Caki2 (cell line): ENCODE measurements at regions not wholly inside any gene's neighbourhood (a gene's known extent, or its start where the extent isn't known, plus 50 kb on each side); places are given as distances from the start of the nearest gene placed in this dataset.
"Not testable (repeated sequence)": the region's sequence is repeated elsewhere in the genome, so short reads cannot be mapped to it uniquely, and the experiment has no call there.

ENCODE experiments used
- DNase-seq: peaks from one replicate; pipeline ENCODE4 v3.0.0-alpha.2; 2015; ENCODE audit warnings: low read depth
- in situ Hi-C: cut with HindIII; loops from 2 replicates; pipeline ENCODE4 v1.10.0; 2016; ENCODE audit warnings: low sequenced_read_pairs, low pct_unique_long_range_greater_than_20kb, mixed read lengths

DNA sequence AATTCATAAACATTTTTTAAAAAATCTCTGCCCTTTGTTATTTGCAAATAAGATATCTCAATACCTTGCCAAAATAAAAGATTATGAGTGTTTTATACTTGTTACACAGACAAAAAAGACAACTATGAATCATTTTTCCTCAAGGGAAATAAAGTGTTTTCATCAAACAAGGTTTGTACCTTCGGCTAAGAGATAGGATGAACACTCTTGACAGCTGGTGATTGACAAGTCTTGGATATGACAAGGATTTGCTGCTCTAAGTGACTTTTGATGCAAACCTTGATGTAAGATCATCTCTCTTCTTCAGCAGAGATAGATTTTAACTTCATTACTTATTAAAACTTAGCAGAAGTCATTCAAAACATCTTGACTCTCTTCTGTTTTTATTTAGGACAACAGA is 514.3 kb upstream of the IRAK1BP1 start:
- DNase-seq, result no peak
- in situ Hi-C loops, result no loop called here

DNA sequence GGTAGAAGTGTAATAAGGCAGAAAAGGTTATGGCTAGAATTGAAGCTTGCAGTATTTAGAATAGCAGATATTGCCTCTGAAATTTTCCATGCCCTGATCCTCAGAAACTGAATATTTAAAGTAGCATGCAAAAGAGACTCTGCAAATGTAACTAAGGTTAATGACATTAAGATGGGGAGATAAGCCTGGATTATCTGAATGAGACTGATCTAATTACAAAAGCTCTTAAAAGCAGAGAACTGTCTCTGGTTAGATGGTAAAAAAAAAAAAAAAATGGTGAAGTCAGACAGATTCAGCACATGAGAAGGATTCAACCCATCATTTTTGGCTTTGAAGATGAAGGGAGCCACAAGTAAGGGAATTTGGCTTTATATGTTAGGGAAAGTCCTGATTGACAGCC is 503.7 kb upstream of the IRAK1BP1 start:
- in situ Hi-C loops, result no loop called here
- no peak for DNase-seq

DNA sequence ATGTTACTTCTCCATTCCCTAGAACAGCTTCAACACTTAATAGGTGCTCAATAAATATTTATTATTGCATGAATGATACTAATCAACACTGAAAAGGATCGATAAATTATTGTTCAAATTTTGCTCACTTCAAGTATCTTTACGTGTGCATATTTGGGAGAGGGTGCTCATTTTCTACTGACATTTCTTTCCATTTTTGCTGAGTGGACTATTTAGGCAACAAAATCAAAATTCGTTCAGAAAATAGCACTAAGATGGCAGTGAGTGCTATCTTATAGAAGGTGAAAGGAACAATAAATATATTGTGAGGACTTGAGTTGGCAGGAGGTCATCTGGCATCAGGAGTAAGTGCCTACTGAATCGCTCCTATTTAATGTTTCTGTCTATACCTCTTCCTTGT is 501.9 kb upstream of the IRAK1BP1 start:
- in situ Hi-C loops, result no loop called here

DNA sequence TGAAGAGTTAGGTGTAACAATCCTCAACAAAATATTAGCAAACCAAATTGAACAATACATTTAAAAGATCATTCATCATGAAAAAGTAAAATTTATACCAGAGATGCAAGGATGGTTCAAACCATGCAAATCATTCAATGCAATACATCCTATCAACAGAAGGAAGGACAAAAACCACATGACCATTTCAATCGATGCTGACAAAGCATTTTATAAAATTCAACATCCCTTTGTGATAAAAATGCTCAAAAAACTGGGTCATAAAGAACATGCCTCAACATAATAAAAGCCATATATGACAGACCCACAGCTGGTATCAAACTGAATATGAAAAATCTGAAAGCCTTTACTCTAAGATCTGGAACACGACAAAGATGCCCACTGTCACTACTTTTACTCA is 490.3 kb upstream of the IRAK1BP1 start:
- no peak for DNase-seq
- in situ Hi-C loops, result no loop called here

More for the DNA sequence above, 501.9 kb upstream of the IRAK1BP1 start:
- no peak for DNase-seq

DNA sequence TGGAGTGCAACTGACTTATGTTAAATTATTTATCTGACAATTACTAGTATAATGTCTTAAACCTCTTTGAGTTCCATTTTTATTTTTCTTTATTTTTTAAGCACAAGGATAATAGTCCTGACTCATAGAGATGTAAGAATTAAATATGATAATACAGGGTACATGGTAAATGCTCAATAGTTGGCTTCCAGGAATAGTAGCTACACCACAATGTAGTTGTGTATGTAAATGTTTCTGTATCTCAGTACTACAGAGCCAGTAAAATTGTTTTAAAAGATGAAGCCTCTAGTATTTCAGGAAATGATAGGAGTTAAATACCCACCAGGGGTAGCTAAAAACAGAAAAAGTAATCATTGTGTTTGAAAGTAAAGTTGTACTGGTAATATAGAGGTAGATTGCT is 487.4 kb upstream of the IRAK1BP1 start:
- DNase-seq, result no peak
- in situ Hi-C loops, result no loop called here

DNA sequence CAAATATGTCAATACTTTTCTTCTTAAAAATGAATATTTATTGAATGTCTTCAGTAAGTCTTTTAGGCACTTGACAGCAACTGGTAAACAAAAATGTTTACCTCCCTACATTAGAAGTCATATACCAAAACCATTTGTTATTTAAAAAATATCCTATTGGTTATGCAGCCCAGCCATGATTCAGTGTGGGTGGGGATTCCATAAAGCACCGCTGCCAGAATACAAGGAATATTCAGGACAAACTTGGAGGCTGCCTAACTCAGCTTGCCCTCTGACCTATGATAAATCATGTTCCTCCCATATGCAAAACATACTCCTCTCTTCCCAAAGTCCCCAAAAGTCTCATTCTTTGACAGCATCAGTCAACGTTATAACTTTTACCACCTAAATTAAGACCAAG is 486.8 kb upstream of the IRAK1BP1 start:
- no peak for DNase-seq
- in situ Hi-C loops, result no loop called here

DNA sequence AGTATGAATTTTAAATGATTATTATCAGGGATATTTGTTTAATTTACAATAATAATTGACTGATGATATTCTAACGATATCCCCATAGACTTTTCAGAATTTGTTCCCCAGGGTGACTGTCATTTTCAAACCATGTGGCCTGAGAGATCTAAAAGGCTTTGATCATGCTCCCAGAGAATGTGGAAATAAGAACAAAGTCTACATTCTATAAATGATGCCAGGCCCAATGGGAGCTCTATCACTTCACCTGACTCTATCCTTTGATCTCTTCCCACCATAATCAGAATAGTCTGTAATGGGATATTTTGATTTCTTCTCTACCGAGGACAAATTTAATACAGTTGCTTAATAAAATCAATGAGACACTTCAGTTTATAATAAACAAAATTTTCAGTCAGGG is 483.4 kb upstream of the IRAK1BP1 start:
- no peak for DNase-seq
- in situ Hi-C loops, result no loop called here

DNA sequence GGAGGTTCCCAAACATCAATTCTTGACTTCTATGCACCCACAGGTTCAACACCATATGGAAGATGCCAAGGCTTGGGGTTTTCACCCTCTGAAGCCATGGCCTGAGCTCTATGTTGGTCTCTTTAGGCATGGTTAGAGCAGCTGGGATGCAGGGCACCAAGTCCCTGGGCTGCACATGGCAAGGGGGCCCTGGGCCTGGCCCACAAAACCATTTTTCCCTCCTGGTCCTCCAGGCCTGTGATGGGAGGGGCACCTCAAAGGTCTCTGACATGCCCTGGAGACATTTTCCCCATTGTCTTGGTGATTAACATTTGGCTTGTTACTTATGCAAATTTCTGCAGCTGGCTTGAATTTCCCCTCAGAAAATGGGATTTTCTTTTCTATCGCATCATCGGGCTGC is 480.5 kb upstream of the IRAK1BP1 start:
- in situ Hi-C loops, DNase-seq: not testable (repeated sequence)

DNA sequence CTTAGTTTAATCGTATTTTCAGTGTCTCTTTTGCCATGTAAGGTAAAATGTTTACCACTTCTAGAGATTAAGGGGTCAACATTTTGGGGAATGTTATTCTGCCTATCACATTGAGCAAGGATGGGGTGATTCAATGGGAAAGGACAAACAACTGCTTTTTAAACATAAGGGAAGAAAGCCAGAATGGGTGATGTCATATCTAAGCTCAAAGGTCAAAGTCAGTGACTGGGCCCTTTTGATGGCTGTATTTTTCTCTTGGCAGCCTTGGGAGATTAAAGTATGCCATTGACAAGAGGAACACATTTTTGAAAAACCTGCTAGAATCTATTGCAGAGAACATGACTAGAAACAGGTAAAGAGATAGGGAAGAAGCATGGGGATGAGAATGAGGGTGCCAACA is 477.3 kb upstream of the IRAK1BP1 start:
- DNase-seq, result no peak
- in situ Hi-C loops, result no loop called here

DNA sequence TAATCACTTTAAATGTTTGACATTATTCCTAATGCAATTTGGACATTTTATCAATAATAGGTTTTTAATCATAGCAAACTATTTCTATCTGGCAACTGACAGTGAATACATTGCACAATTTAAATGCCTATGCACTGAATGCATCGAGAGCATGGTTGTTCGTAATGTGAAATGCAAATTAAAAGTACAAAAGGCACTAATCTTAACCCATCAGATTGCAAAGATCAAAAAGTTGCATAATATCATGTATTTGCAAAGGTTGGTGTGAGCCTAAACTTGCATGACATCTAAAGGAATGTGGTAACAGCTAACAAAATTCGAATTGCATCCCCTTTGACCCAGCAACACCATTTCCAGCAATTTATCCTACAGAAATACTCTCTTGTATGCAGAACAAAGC is 469.9 kb upstream of the IRAK1BP1 start:
- in situ Hi-C loops, result no loop called here
- DNase-seq, result no peak

DNA sequence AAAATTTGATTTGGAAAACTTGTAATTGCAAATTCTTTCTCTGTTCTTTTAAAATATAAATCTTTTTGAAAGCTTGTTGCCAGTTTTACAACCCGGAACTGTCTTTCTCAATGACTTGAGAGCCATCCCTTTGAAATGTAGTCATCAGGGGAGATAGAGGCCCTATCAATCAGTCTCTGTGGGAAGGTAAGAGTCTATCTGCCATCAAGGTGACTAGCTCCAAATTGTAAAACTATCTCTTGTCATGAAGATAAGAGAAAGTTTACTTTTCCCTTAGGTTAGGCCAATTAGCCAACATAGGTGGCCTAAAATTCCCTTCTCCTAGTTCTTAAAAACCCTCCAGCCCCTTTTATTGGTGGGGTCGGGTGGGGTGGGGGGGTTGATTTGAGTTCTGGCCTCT is 469.1 kb upstream of the IRAK1BP1 start:
- in situ Hi-C loops, result no loop called here
- DNase-seq, result no peak

DNA sequence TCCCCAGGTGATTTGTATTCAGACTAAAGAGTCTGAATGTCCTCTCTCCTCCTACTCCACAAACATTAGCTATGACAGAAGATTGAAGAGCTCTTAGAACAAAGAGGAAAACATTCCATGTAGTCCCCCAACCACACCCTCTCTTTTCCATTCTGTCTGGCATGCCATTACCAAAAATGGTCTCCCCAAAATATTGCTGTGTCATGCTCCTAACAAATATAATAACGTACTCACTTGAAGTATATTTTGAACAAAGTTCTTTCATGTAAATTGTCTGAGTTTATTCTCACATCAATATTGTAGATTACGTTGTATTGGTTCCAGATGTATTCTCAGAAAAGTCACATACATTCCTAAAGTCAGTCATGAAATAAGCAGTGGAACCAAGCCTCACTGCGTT is 467.3 kb upstream of the IRAK1BP1 start:
- in situ Hi-C loops, result no loop called here
- no peak for DNase-seq

DNA sequence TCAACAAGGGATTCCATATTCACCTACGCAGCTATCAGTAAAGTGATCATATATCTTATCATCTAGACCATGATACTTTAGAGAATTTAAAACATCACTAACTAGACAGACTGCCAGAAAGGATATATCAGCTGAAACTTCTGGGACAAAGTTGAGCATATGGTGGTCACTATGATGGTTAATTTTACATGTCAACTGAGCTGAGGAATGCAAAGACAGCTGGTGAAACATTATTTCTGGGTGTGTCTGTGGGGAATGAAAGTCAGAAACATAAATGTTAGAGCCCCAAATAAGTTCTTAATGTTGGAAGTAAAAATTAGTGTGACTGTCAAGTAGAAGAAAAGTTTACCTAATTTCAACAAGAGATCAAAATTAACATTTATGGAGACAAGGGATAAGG is 440.0 kb upstream of the IRAK1BP1 start:
- in situ Hi-C loops, result no loop called here
- no peak for DNase-seq

DNA sequence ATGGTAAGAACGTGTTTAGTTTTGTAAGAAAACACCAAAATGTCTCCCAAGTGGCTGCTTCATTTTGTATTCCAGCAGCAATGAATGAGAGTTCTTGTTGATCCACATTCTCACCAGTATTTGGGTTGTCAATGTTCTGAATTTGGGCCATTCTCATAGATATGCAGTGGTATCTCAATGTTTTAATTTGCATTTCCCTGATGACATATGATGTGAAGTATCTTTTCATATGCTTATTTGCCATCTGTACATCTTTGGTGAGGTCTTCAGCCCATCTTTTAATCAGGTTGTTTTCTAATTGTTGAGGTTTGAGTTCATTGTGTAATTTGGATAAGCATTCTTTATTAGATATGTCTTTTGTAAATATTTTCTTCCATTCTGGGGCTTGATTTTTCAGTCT is 436.8 kb upstream of the IRAK1BP1 start:
- in situ Hi-C loops, result no loop called here
- no peak for DNase-seq

DNA sequence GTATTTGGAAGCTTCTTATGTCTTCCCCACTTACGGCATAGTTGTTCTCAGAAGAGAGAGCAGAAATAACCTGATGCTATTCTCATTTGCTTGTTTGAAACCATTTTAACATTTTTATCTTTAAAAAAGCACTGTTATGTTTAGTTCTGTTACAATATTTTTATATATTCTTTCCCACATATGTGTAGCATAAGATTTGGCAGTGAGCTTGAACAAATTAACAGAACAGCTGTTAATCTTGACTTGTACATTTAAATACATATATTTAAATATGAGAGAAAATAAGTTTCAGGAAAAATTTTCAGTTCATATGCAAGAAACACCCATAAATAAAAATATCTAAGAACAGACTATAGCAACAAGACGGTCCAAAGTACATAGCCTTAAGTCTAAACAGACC is 431.7 kb upstream of the IRAK1BP1 start:
- no peak for DNase-seq
- in situ Hi-C loops, result no loop called here

DNA sequence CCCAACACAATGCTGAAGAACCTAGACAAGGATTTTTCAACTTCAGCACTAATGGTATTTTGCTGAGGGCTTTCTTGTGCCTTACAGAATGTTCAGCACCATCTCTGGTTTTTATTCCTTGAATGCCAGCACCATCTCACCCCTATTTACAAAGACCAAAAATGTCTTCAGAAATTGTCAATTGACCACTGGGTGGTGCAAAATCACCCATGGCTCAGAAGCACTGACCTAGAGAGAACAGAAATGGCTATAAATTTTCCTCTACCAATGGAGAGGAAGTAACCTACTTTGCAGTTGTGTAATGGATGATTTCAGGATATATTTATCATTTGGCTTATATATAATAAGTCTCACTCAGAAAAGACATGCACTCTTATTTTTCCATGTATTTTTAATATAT is 431.0 kb upstream of the IRAK1BP1 start:
- peak; percentile 30 for DNase-seq
- in situ Hi-C loops, result no loop called here

DNA sequence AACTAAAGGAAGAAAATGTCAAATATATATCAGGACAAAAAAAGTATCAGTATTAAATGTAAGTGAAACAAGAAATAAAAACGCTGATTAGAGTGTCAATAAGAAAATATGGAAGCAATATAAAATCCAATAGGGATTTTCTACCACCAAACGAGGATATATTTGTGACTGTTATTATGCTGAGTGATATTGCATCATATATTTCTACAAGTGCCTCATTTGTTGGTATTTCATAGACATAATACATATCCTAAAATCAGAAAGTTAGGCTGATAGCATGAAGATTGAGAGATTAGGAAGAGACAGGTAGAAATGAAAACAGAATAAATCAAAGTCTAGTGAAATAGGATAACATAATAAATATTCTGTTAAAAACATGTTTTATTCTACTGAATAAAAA is 429.2 kb upstream of the IRAK1BP1 start:
- DNase-seq, result no peak
- in situ Hi-C loops, result no loop called here

DNA sequence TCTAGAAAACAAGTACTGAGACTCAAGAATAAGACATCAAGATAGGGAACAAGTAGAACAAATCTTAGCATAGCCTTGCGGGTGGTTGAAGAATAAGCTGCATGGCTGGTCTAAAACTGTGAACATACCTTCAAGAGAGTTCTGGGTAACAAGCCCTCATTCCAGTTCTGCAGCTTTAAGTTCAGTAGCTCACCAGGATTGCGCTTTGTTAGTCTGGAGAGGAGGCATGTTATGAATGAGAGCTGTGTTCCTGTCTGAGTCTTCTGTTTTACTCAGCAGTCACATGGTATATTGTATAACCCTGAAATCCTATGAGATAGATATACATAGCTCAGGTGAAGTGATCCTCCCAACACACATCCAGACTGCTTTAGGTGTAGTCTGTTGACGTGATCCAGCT is 406.6 kb upstream of the IRAK1BP1 start:
- no peak for DNase-seq
- in situ Hi-C loops, result no loop called here

DNA sequence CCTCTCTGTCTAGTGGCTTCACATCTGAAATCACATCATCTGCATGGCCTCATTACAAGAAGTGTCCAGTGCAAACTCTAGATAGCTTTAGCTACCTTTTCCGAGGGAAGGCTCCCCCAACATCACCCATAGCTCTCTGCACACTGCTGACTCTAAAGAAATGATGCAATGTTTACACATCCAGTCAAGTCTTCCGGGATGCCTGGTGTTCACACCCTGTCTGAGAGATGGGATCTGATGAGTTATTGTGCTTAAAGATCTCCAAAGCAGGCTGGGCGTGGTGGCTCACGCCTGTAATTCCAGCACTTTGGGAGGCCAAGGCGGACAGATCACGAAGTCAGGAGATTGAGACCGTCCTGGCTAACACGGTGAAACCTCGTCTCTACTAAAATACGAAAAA is 404.6 kb upstream of the IRAK1BP1 start:
- in situ Hi-C loops, result no loop called here
- no peak for DNase-seq

DNA sequence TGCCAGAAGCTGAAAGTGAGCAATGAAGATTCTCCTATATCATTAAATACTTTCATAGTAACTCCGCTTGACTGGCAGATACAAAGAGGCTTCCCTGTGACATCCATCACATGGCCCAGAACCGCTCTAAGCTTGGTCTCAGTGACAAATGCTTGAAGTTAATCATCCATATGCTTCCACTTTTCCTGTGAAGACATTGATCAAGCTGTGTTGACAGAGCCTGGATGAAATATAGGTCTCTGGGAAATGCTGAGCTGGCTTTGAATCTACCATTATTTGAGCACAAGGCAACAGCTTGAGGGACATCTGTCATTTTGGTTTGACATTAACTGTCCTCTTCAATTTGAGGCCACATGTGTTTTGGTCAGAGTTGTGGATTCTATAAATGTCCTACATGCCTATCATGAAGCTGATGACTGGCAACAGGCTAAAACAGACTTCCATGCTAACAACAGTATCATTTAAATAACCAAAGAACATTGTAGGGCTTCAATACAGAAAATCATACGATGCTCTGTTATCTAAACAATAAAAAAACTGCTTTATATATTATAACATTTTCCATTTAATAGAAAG is 402.2 kb upstream of the IRAK1BP1 start:
- in situ Hi-C loops, result no loop called here
- no peak for DNase-seq

DNA sequence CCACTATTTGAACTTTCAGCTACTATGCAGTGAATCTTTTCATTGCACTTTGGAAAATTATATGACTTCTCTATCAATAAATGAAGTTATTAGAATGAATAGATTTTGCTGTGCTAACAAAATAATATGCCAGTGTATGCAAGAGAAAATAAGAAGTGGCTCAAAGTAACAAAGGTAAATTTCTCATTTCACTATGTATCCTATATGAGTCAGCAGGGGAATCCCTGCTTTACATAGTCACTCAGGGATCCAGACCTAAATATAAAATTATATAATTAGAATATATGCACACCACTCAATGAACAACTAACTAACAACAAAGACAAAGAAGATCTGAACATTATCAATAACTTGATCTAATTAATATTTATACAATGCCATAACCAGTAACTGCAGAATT is 390.8 kb upstream of the IRAK1BP1 start:
- in situ Hi-C loops, result no loop called here
- no peak for DNase-seq
